HEK293 (cell line): ENCODE measurements at regions not wholly inside any gene's neighbourhood (a gene's known extent, or its start where the extent isn't known, plus 50 kb on each side); places are given as distances from the start of the nearest gene placed in this dataset.

Source experiments
- CTCF ChIA-PET: fragments of 350-600 bp; formaldehyde crosslinking; extraction: SDS; loops from one replicate; lab custom pipeline; 2021; ENCODE audit warnings: antibody characterized with exemption; lab: Yijun Ruan, JAX
- POLR2A ChIA-PET: fragments of 300-600 bp; formaldehyde crosslinking; extraction: SDS; loops from one replicate; lab custom pipeline; 2020; ENCODE audit warnings: antibody characterized with exemption, inconsistent platforms; lab: Yijun Ruan, JAX
- H3K27ac ChIP-seq: fragments of 200-500 bp; sonication (Bioruptor generic); 2 replicates; pipeline ENCODE4 v1.5.1; 2014; ENCODE audit warnings: low read depth, low read length, control low read depth, inconsistent platforms; ENCODE audit errors: extremely low read depth
- H3K36me3 ChIP-seq, 2 experiments: fragments of 200-500 bp in 1 of 2; sonication (Bioruptor generic) in 1 of 2; 1 replicate in 1 of 2; 2 replicates in 1 of 2; pipeline ENCODE4 v1.5.1; 2014 to 2017; ENCODE audit warnings: inconsistent platforms in 2 of 2, low read length in 2 of 2; ENCODE audit not compliant: control insufficient read depth in 2 of 2, insufficient read depth in 1 of 2
- H3K4me1 ChIP-seq: fragments of 200-500 bp; sonication (Bioruptor generic); 2 replicates; pipeline ENCODE4 v1.5.1; 2014; ENCODE audit warnings: mild to moderate bottlenecking, low read length, inconsistent platforms; ENCODE audit not compliant: control insufficient read depth, insufficient read depth
- H3K4me3 ChIP-seq: 2 replicates; pipeline ENCODE4 v1.5.1; 2011; ENCODE audit warnings: low read depth, mild to moderate bottlenecking, control low read depth, low read length, moderate library complexity
- H3K9me3 ChIP-seq: fragments of 200-500 bp; sonication (Bioruptor generic); 2 replicates; pipeline ENCODE4 v1.5.1; 2014; ENCODE audit warnings: low read depth, low read length, inconsistent platforms; ENCODE audit not compliant: control insufficient read depth, insufficient read depth
- KLF7 ChIP-seq: fragments of 450-650 bp; formaldehyde crosslinking; IDR thresholded peaks from 2 replicates; pipeline ENCODE4 v1.5.1; 2016; ENCODE audit warnings: missing biosample characterization, missing genetic modification characterization, borderline replicate concordance
- TRIM28 ChIP-seq: IDR thresholded peaks from 2 replicates; pipeline ENCODE4 v1.6.1; 2011; ENCODE audit warnings: low read length, control low read depth, borderline replicate concordance
- YY1 ChIP-seq: fragments of 450-650 bp; formaldehyde crosslinking; IDR thresholded peaks from 2 replicates; pipeline ENCODE4 v1.5.1; 2018; ENCODE audit warnings: missing biosample characterization, missing genetic modification characterization
- ZBTB26 ChIP-seq: fragments of 450-650 bp; formaldehyde crosslinking; optimal IDR thresholded peaks from 2 replicates; pipeline ENCODE3; 2016; ENCODE audit warnings: missing biosample characterization, mild to moderate bottlenecking, missing genetic modification characterization
- ZFP37 ChIP-seq: fragments of 450-650 bp; formaldehyde crosslinking; IDR thresholded peaks from 2 replicates; pipeline ENCODE4 v1.5.1; 2016; ENCODE audit warnings: missing biosample characterization, missing genetic modification characterization
- ZNF114 ChIP-seq: fragments of 450-650 bp; formaldehyde crosslinking; IDR thresholded peaks from 2 replicates; pipeline ENCODE4 v1.5.0; 2017; ENCODE audit warnings: missing biosample characterization, missing genetic modification characterization
- ZNF133 ChIP-seq: fragments of 450-650 bp; formaldehyde crosslinking; IDR thresholded peaks from 2 replicates; pipeline ENCODE4 v1.5.1; 2016; ENCODE audit warnings: missing biosample characterization, missing genetic modification characterization
- ZNF148 ChIP-seq: fragments of 450-650 bp; formaldehyde crosslinking; IDR thresholded peaks from 2 replicates; pipeline ENCODE4 v1.5.0; 2017; ENCODE audit warnings: missing biosample characterization, missing genetic modification characterization, borderline replicate concordance
- ZNF175 ChIP-seq: fragments of 450-650 bp; formaldehyde crosslinking; IDR thresholded peaks from 2 replicates; pipeline ENCODE4 v1.5.1; 2016; ENCODE audit warnings: missing biosample characterization, missing genetic modification characterization
- ZNF211 ChIP-seq: fragments of 450-650 bp; formaldehyde crosslinking; IDR thresholded peaks from 2 replicates; pipeline ENCODE4 v1.5.1; 2016; ENCODE audit warnings: low read depth, missing biosample characterization, missing genetic modification characterization
- ZNF221 ChIP-seq: fragments of 450-650 bp; formaldehyde crosslinking; IDR thresholded peaks from 2 replicates; pipeline ENCODE4 v1.5.1; 2017; ENCODE audit warnings: missing biosample characterization, missing genetic modification characterization, borderline replicate concordance
- ZNF24 ChIP-seq: fragments of 450-650 bp; formaldehyde crosslinking; IDR thresholded peaks from 2 replicates; pipeline ENCODE4 v1.5.1; 2016; ENCODE audit warnings: missing biosample characterization, missing genetic modification characterization
- ZNF311 ChIP-seq: fragments of 450-650 bp; formaldehyde crosslinking; IDR thresholded peaks from 2 replicates; pipeline ENCODE4 v1.5.1; 2017; ENCODE audit warnings: missing biosample characterization, missing genetic modification characterization, borderline replicate concordance
- ZNF394 ChIP-seq: fragments of 450-650 bp; formaldehyde crosslinking; IDR thresholded peaks from 2 replicates; pipeline ENCODE4 v1.5.1; 2016; ENCODE audit warnings: missing biosample characterization, missing genetic modification characterization, mild to moderate bottlenecking, moderate library complexity, borderline replicate concordance
- ZNF449 ChIP-seq: fragments of 450-650 bp; formaldehyde crosslinking; IDR thresholded peaks from 2 replicates; pipeline ENCODE4 v1.5.1; 2017; ENCODE audit warnings: missing biosample characterization, mild to moderate bottlenecking, missing genetic modification characterization, moderate library complexity
- ZNF580 ChIP-seq: fragments of 450-650 bp; formaldehyde crosslinking; IDR thresholded peaks from 2 replicates; pipeline ENCODE4 v1.5.1; 2016; ENCODE audit warnings: missing biosample characterization, missing genetic modification characterization
- ZNF621 ChIP-seq: fragments of 450-650 bp; formaldehyde crosslinking; IDR thresholded peaks from 2 replicates; pipeline ENCODE4 v1.5.1; 2017; ENCODE audit warnings: missing biosample characterization, missing genetic modification characterization
- ZNF660 ChIP-seq: fragments of 450-650 bp; IDR thresholded peaks from 2 replicates; pipeline ENCODE4 v1.5.1; 2018; ENCODE audit warnings: missing biosample characterization, mild to moderate bottlenecking, missing genetic modification characterization
- ZNF664 ChIP-seq: fragments of 450-650 bp; formaldehyde crosslinking; IDR thresholded peaks from 2 replicates; pipeline ENCODE4 v1.5.1; 2016; ENCODE audit warnings: missing biosample characterization, missing genetic modification characterization
- ZNF704 ChIP-seq: fragments of 450-650 bp; formaldehyde crosslinking; IDR thresholded peaks from 2 replicates; pipeline ENCODE4 v1.5.1; 2016; ENCODE audit warnings: missing biosample characterization, missing genetic modification characterization
- ZNF768 ChIP-seq: fragments of 450-650 bp; formaldehyde crosslinking; IDR thresholded peaks from 2 replicates; pipeline ENCODE4 v1.5.1; 2018; ENCODE audit warnings: missing biosample characterization, mild to moderate bottlenecking, missing genetic modification characterization

GRCh38 chr4:18518098-18518497 lies 496.5 kb upstream of the LCORL start:
- no peak for TF ChIP-seq ZNF114
- no peak for TF ChIP-seq ZNF148 (tag by site-specific recombination)
- TF ChIP-seq TRIM28 = no peak
- TF ChIP-seq ZNF24 (tag by site-specific recombination) = no peak
- no peak for TF ChIP-seq ZNF664 (tag by site-specific recombination)
- Histone ChIP-seq H3K4me1 (no peaks in the 10 kb centered on the region), H3K9me3 (no peaks in the 10 kb centered on the region), H3K27ac (no peak overlapping the region), H3K4me3 (no peak overlapping the region), H3K36me3 (no peaks in the 10 kb centered on the region)
- CTCF ChIA-PET = no interaction called here
- POLR2A ChIA-PET = no interaction called here

- ChIA-PET CTCF (no interaction called here), POLR2A (no interaction called here)
- H3K9me3 ChIP-seq = no peaks in the 10 kb centered on the region
- TF ChIP-seq ZNF394 (no peak), ZNF704 (no peak), YY1 (tag by site-specific recombination) (no peak), ZFP37 (tag by site-specific recombination) (no peak), ZNF768 (no peak), ZNF660 (no peak), ZNF114 (no peak), ZNF24 (tag by site-specific recombination) (no peak), ZNF449 (tag by site-specific recombination) (no peak), ZNF621 (tag by site-specific recombination) (no peak), ZNF175 (tag by site-specific recombination) (no peak), ZNF221 (tag by site-specific recombination) (no peak), ZNF211 (tag by site-specific recombination) (no peak), KLF7 (tag by site-specific recombination) (no peak), ZBTB26 (tag by site-specific recombination) (no peak), ZNF133 (tag by site-specific recombination) (no peak), ZNF580 (tag by site-specific recombination) (no peak), ZNF311 (tag by site-specific recombination) (no peak)
- no peaks in the 10 kb centered on the region for H3K4me1 ChIP-seq
- no peak overlapping the region for H3K4me3 ChIP-seq
- H3K27ac ChIP-seq = no peak overlapping the region
- H3K36me3 ChIP-seq = no peaks in the 10 kb centered on the region
Measured at GRCh38 chr4:18513861-18514260, 492.3 kb upstream of the LCORL start.
